D721Med (cell line): ENCODE measurements at regions not wholly inside any gene's neighbourhood (a gene's known extent, or its start where the extent isn't known, plus 50 kb on each side); places are given as distances from the start of the nearest gene placed in this dataset.

Source experiments
- DNase-seq: peaks from one replicate; pipeline ENCODE4 v3.0.0; 2011; ENCODE audit warnings: low spot score; ENCODE audit not compliant: insufficient read length
- FAIRE-seq: peaks from 2 replicates; lab custom pipeline; 2011; peaks lifted over from hg19 to GRCh38; lab: Jason Lieb, UNC
- TF ChIP-seq, protein P1 (sequence below): IDR thresholded peaks from 2 replicates; pipeline ENCODE4 v1.5.1; 2012; ENCODE audit warnings: mild to moderate bottlenecking, control low read depth; ENCODE audit not compliant: insufficient read depth; ENCODE audit errors: missing control alignments

DNA sequence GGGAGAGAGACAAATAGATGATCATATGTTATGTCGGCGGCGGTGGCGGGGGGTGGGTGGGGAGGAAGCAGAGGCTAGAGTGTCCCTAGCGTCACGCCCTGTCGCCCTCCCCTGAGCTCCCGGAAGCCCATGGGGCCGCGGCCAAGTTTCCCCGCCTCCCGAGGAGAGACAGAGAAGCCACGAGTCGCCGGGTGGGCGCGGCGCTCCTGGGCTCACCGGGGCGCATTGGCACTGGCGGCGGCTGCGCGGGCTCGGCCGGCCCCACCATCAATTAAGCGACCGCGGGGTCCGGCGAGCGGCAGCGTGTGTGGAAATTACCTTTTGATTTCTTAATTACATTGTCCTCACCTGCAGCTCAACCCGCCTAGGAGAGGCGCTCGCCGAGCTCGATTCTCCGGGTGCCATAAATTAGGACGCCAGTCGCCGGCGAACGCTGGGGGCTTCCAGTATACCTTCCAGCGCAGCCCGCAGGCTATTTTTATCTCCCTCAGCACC lies 119.9 kb upstream of the LHX5 start:
- TF ChIP-seq, protein P1, sequence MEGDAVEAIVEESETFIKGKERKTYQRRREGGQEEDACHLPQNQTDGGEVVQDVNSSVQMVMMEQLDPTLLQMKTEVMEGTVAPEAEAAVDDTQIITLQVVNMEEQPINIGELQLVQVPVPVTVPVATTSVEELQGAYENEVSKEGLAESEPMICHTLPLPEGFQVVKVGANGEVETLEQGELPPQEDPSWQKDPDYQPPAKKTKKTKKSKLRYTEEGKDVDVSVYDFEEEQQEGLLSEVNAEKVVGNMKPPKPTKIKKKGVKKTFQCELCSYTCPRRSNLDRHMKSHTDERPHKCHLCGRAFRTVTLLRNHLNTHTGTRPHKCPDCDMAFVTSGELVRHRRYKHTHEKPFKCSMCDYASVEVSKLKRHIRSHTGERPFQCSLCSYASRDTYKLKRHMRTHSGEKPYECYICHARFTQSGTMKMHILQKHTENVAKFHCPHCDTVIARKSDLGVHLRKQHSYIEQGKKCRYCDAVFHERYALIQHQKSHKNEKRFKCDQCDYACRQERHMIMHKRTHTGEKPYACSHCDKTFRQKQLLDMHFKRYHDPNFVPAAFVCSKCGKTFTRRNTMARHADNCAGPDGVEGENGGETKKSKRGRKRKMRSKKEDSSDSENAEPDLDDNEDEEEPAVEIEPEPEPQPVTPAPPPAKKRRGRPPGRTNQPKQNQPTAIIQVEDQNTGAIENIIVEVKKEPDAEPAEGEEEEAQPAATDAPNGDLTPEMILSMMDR = no peak
- no peak for FAIRE-seq
- peak; percentile 74 for DNase-seq

DNA sequence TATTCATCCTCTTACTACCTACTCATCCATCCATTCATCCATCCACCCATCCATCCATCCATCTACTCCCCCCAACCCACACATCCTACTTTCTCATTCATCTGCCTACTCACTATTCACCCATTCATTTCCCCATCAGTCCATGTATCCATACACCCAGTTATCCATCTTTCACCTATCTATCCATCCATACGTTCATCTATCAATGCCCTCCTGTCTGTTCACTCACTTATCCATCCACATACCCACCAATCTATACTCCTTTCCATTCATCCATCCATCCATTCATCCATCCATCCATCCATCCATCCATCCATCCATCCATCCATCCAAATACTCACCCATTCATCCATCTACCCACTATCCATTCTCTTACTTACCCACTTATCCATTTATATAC lies 117.8 kb upstream of the LHX5 start:
- no peak for DNase-seq
- TF ChIP-seq, protein P1 = no peak
- no peak for FAIRE-seq

DNA sequence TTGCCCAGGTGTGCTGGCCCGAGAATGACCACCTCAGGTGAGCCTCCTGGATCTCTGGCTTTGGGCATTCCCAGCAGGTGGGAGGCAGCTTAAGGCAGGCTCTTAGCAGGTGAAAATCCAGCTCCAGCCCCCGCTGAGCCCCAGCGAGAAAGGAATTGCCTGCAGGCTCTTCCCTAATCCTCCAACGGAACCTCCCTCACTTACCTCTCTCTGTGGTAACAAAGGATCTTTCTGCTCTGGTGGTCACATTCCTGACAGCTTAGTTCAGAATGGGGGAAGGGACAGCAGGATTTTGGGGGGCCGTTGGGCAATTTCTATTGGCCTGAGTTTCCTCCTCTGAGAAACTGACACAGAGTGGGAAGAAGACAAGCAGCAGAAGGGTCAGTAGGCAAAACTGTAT lies 116.0 kb upstream of the LHX5 start:
- TF ChIP-seq, protein P1 = no peak
- DNase-seq = no peak
- FAIRE-seq = no peak

DNA sequence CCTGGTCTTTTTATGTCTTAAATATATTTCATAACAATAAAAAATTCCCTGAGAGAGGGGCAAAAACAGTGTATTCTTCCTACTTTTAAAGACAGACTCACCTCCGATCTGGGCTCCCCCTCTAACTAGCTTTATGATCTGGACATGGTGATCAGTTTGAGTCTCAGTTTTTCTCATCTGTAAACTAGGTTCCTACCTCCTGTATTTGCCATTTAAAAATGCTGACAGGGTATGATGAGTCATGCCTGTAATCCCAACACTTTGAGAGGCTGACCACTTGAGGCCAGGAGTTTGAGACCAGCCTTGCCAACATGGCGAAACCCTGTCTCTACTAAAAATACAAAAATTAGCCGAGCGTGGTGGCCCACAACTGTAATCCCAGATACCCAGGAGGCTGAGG lies 114.8 kb upstream of the LHX5 start:
- FAIRE-seq (no peak), DNase-seq (no peak)
- TF ChIP-seq, protein P1 = no peak

DNA sequence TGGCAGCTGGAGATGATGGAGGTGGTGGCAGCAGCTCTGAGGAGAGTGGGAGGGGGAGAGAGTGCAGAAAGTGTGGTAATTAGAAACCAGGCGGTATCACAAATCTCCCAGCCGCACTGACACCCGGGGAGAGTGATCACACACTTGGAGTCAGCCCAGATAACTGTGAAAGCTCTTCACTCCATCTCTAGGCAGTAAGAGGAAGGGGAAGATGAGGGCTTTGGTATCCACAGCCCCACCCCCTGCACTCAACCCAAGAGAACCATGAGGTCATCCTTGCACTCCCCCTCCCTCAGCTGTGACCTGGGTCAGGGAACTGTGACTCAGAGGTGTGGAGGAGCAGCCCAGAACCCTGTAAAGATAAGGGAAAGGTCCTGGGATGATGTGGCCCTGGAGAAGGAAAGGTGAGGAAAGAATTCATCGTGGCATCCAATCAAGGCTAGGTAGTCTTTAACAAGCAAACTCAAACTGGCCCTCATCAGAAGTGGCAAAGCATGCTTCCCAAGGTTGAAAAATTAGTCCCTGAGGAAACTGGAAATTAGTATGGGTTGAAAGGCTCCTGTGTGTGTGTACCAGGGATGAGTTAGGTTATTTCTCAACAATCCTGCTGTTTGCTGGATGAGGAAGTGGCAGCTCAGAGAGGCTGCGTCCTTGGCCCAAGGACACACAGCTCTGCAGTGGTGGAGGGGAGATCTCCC lies 111.0 kb upstream of the LHX5 start:
- TF ChIP-seq, protein P1 = no peak
- FAIRE-seq = no peak
- DNase-seq = no peak

DNA sequence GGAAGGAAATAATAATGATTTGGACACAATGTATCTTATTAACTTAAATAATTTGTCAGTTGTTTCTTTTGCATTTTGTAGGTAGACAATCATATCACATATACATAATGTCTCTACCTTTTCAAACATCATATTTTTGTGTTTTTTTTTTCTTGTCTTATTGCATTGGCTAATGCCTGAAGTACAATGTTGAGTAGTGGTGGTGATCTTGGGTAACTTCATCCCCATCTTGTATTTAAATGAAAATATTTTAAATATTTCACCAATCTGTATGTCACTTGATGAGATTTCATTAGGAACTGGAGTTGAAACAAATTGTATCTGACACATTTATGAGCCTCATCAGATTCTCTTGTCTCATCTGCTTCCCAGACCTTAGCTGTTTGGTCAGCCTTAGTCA lies 109.7 kb upstream of the LHX5 start:
- TF ChIP-seq, protein P1 = no peak
- no peak for DNase-seq
- no peak for FAIRE-seq

DNA sequence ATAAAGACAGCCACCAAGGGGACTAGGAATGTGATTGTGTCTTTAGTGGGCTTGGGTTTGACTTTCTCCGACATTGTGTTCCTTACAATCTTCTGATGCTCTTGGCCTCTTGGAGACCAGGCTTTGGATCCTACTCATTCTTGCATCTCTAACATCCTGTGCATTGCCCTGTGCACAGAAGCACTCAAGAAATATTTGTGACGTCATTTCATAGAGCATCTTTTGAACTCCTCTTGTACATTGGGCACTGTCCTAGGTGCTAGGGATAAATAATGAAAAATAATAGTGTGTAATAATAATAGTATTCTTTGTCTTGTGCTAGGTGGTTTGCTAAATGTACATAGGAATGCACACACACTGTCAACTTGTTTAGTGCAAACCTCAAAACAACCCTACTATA lies 108.8 kb upstream of the LHX5 start:
- no peak for FAIRE-seq
- DNase-seq = no peak
- TF ChIP-seq, protein P1 = no peak
